GM23248 (cell line): ENCODE measurements at regions not wholly inside any gene's neighbourhood (a gene's known extent, or its start where the extent isn't known, plus 50 kb on each side); places are given as distances from the start of the nearest gene placed in this dataset.

Experiments used
- DNase-seq: peaks from one replicate; pipeline ENCODE4 v3.0.0-alpha.2; 2015
- H2AFZ ChIP-seq: fragments of 200-600 bp; sonication (generic); 2 replicates; pipeline ENCODE4 v1.6.1; 2016; ENCODE audit warnings: antibody characterized with exemption
- H3F3A ChIP-seq: fragments of 200-600 bp; sonication (generic); 2 replicates; pipeline ENCODE4 v1.6.1; 2016; ENCODE audit warnings: mild to moderate bottlenecking, antibody characterized with exemption, mixed run types; ENCODE audit not compliant: insufficient read depth
- H3K27ac ChIP-seq: fragments of 200-600 bp; sonication (generic); 2 replicates; pipeline ENCODE4 v1.5.1; 2016; ENCODE audit warnings: mild to moderate bottlenecking
- H3K27me3 ChIP-seq: fragments of 200-600 bp; sonication (generic); replicated peaks from 2 replicates; pipeline ENCODE4 v1.6.1; 2016; ENCODE audit warnings: mild to moderate bottlenecking; ENCODE audit not compliant: insufficient read depth
- H3K36me3 ChIP-seq: fragments of 200-600 bp; sonication (generic); 2 replicates; pipeline ENCODE4 v1.6.1; 2016; ENCODE audit warnings: low read depth, mild to moderate bottlenecking
- H3K4me1 ChIP-seq: fragments of 200-600 bp; sonication (generic); 2 replicates; pipeline ENCODE4 v1.6.1; 2016; ENCODE audit warnings: mild to moderate bottlenecking; ENCODE audit not compliant: insufficient read depth
- H3K4me2 ChIP-seq: fragments of 200-600 bp; sonication (generic); one replicate; pipeline ENCODE4 v1.6.1; 2016; ENCODE audit warnings: mild to moderate bottlenecking; ENCODE audit not compliant: unreplicated experiment
- H3K4me3 ChIP-seq: fragments of 200-600 bp; sonication (generic); 2 replicates; pipeline ENCODE4 v1.5.1; 2016; ENCODE audit warnings: mild to moderate bottlenecking
- H3K79me2 ChIP-seq: fragments of 200-600 bp; sonication (generic); 2 replicates; pipeline ENCODE4 v1.6.1; 2016; ENCODE audit warnings: mild to moderate bottlenecking; ENCODE audit not compliant: insufficient read depth
- H3K9ac ChIP-seq: fragments of 200-600 bp; sonication (generic); 2 replicates; pipeline ENCODE4 v1.6.1; 2016; ENCODE audit warnings: mild to moderate bottlenecking
- H3K9me2 ChIP-seq: fragments of 200-600 bp; sonication (generic); 2 replicates; pipeline ENCODE4 v1.6.1; 2016; ENCODE audit warnings: mixed run types, mild to moderate bottlenecking, moderate library complexity; ENCODE audit not compliant: insufficient read depth
- H3K9me3 ChIP-seq: fragments of 200-600 bp; sonication (generic); one replicate; pipeline ENCODE4 v1.6.1; 2017; ENCODE audit warnings: low read depth
- H4K20me1 ChIP-seq: fragments of 200-600 bp; sonication (generic); 2 replicates; pipeline ENCODE4 v1.6.0; 2016; ENCODE audit not compliant: insufficient read depth
- EZH2 ChIP-seq: fragments of 200-600 bp; sonication (generic); IDR thresholded peaks from 2 replicates; pipeline ENCODE4 v1.6.1; 2018; ENCODE audit warnings: antibody characterized with exemption, mild to moderate bottlenecking; ENCODE audit not compliant: insufficient read depth, poor library complexity, severe bottlenecking
- EZH2phosphoT487 ChIP-seq: fragments of 200-600 bp; sonication (generic); IDR thresholded peaks from 2 replicates; pipeline ENCODE4 v1.6.1; 2018; ENCODE audit warnings: antibody characterized with exemption, moderate library complexity, mild to moderate bottlenecking, low read depth; ENCODE audit not compliant: insufficient read depth
- WGBS, 2 experiments: methylation state at CpG; one replicate each; pipeline ENCODE4 v1.1.6; 2015 to 2017; ENCODE audit warnings: low lambda C conversion rate in 2 of 2, low coverage in 1 of 2; ENCODE audit errors: missing lambda C conversion rate in 2 of 2; 5-methylcytosine and 5-hydroxymethylcytosine counted together
- in situ Hi-C: fragments of 300-500 bp; cut with MboI; formaldehyde crosslinking; loops from 2 replicates; pipeline ENCODE4 v1.15.0; 2020

DNA sequence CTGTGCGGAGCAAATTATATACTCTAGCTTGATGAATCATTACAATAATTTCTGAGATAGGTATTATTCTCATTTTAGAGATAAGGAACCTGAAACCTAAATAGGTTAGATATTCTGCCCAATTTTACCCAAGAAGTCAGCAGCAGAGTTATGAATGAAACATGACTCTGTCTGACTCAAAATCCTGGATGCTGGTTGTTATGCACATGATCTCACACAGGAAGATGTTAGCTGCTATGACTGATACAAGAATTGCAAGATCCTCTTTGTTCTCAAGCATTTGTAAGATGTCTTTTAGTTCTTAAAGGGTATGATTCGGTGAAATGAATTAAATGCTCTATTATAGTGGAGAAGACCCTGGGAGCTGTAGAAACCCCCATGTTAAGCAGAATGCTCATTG is 447.8 kb downstream of the KIF2B start:
- no peaks in the 10 kb centered on the region for H3K9me3 ChIP-seq
- no peak overlapping the region for H3K9ac ChIP-seq
- H3K27me3 ChIP-seq, result no peaks in the 10 kb centered on the region
- no peaks in the 10 kb centered on the region for H3K9me2 ChIP-seq
- no peak for DNase-seq
- no peak overlapping the region for H3K27ac ChIP-seq
- H3K4me3 ChIP-seq, result no peak overlapping the region
- H3K79me2 ChIP-seq, result no peaks in the 10 kb centered on the region
- H4K20me1 ChIP-seq, result no peaks in the 10 kb centered on the region
- H3F3A ChIP-seq, result no peaks in the 10 kb centered on the region
- no peak overlapping the region for H3K4me2 ChIP-seq
- no peaks in the 10 kb centered on the region for H3K4me1 ChIP-seq
- in situ Hi-C loops, result no loop called here
- H3K36me3 ChIP-seq, result no peaks in the 10 kb centered on the region
- TF ChIP-seq EZH2 (no peak), EZH2phosphoT487 (no peak)
- WGBS, 2 experiments, result 12 to 14% methylated on average over 2 of the region's 2 CpGs
- H2AFZ ChIP-seq, result no peak overlapping the region

DNA sequence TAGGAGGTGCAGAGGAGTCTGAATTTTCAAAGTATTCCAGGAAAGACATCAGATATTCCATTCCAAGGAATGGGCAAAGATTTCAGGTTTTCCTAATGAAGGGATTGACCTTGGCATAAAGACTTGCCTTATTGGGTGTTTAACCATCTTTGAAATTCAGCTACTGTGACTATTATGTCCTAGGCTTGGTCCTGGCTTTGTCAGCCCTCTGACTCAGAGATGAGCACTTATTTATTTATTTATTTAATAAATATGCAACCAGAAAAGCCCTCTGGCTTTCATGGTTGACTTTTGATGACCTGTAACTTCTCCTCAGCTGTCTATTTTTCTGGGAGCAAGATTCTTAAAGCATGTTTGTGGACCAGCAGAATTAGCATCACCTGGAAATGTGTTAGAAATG is 455.1 kb downstream of the KIF2B start:
- DNase-seq, result no peak
- in situ Hi-C loops, result no loop called here
- Histone ChIP-seq H3K4me1 (no peaks in the 10 kb centered on the region), H3K9me3 (no peaks in the 10 kb centered on the region), H4K20me1 (no peaks in the 10 kb centered on the region), H3F3A (no peaks in the 10 kb centered on the region), H2AFZ (no peak overlapping the region), H3K27ac (no peak overlapping the region), H3K79me2 (no peaks in the 10 kb centered on the region), H3K9ac (no peak overlapping the region), H3K4me3 (no peak overlapping the region), H3K4me2 (no peak overlapping the region), H3K36me3 (no peaks in the 10 kb centered on the region), H3K9me2 (no peaks in the 10 kb centered on the region), H3K27me3 (no peaks in the 10 kb centered on the region)
- TF ChIP-seq EZH2phosphoT487 (no peak), EZH2 (no peak)

DNA sequence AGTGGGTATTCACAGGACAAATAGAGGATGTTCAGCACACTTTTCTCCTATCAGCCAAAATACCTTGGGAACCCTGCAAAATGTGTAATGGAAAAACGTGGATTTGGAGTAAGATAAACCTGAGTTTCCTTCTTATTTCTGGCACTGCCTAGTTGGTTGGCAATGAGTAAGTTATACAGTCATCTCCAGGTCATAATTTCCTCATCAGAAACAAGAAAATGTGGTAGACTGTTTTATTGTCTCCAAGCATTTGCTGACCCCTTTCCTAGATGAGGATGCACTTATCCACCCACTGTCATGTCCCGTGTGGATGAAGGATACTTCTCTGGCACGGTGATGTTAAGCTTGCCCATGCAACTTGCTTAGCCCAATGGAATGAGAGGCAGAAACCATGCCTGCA is 458.0 kb downstream of the KIF2B start:
- Histone ChIP-seq H3K9me3 (no peaks in the 10 kb centered on the region), H3K27me3 (no peaks in the 10 kb centered on the region), H3K9ac (no peak overlapping the region), H3K27ac (no peak overlapping the region), H3K9me2 (no peaks in the 10 kb centered on the region), H4K20me1 (no peaks in the 10 kb centered on the region), H3K36me3 (no peaks in the 10 kb centered on the region), H3F3A (no peaks in the 10 kb centered on the region), H3K4me3 (no peak overlapping the region), H3K4me1 (no peaks in the 10 kb centered on the region), H2AFZ (no peak overlapping the region), H3K4me2 (no peak overlapping the region), H3K79me2 (no peaks in the 10 kb centered on the region)
- TF ChIP-seq EZH2 (no peak), EZH2phosphoT487 (no peak)
- in situ Hi-C loops, result no loop called here
- DNase-seq, result no peak
- 12 to 17% methylated on average over 3 of the region's 3 CpGs for WGBS, 2 experiments

DNA sequence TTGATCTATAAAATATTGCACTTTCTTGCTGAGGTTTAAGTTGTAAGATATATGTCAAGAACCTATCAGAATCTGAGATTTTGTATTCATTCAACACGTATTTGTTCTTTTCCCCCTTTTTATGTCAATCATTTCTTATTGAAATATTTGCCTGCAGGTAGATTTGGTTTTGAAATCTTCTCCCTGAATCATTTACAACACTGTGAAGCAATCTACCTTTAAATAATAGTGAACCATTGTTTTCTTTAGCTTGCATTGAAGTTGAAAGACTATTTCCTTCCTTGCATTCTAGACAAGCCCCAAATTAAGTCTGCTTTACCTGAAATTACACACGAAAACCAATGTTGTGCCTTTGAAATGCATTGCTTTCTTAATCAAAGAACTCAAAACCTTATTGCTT is 460.2 kb downstream of the KIF2B start:
- no peaks in the 10 kb centered on the region for H3K9me3 ChIP-seq
- no peak overlapping the region for H3K27ac ChIP-seq
- H3K36me3 ChIP-seq, result no peaks in the 10 kb centered on the region
- H3K27me3 ChIP-seq, result no peaks in the 10 kb centered on the region
- no peak for DNase-seq
- no peak overlapping the region for H3K4me3 ChIP-seq
- WGBS, 2 experiments, result 5 to 7% methylated on average over 2 of the region's 2 CpGs
- no peak overlapping the region for H3K9ac ChIP-seq
- H4K20me1 ChIP-seq, result no peaks in the 10 kb centered on the region
- no peak overlapping the region for H2AFZ ChIP-seq
- TF ChIP-seq EZH2, result no peak
- TF ChIP-seq EZH2phosphoT487, result no peak
- H3F3A ChIP-seq, result no peaks in the 10 kb centered on the region
- in situ Hi-C loops, result no loop called here
- H3K4me2 ChIP-seq, result no peak overlapping the region
- no peaks in the 10 kb centered on the region for H3K9me2 ChIP-seq
- no peaks in the 10 kb centered on the region for H3K79me2 ChIP-seq
- no peaks in the 10 kb centered on the region for H3K4me1 ChIP-seq

DNA sequence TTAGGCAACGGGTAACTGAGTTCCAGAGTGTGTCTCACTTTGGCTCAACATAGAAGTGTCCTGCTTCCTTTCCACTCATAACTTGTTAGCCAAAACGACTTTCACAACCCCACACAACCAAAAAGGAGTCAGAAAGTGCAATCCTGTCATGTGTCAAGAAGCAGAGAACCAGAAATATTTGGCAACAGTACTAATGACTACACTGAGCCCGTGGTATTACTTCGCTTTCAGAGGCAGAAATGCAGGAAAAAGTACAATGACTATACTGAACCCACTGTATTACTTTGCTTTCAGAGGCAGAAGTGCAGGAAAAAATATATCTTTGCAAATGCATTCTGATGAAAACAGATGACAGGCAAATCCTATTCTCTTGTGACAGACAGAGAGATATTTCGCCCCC is 484.6 kb downstream of the KIF2B start:
- H3K4me2 ChIP-seq, result no peak overlapping the region
- no peak overlapping the region for H3K4me3 ChIP-seq
- no peaks in the 10 kb centered on the region for H3K4me1 ChIP-seq
- no peak overlapping the region for H2AFZ ChIP-seq
- no peak for TF ChIP-seq EZH2phosphoT487
- no peak for TF ChIP-seq EZH2
- H3K79me2 ChIP-seq, result no peaks in the 10 kb centered on the region
- no peak overlapping the region for H3K9ac ChIP-seq
- WGBS, 2 experiments, result 37 to 42% methylated on average over 5 of the region's 5 CpGs
- H3K36me3 ChIP-seq, result no peaks in the 10 kb centered on the region
- H3K27me3 ChIP-seq, result no peaks in the 10 kb centered on the region
- no peaks in the 10 kb centered on the region for H3K9me2 ChIP-seq
- H4K20me1 ChIP-seq, result no peaks in the 10 kb centered on the region
- no peaks in the 10 kb centered on the region for H3F3A ChIP-seq
- H3K9me3 ChIP-seq, result no peaks in the 10 kb centered on the region
- H3K27ac ChIP-seq, result no peak overlapping the region
- in situ Hi-C loops, result no loop called here
- DNase-seq, result no peak
